Activated CD8-positive, alpha-beta T cell treated with anti-CD3 and anti-CD28 coated beads for 36 hours (primary cell): ENCODE measurements at regions not wholly inside any gene's neighbourhood (a gene's known extent, or its start where the extent isn't known, plus 50 kb on each side); places are given as distances from the start of the nearest gene placed in this dataset.

ENCODE experiments used
- ATAC-seq: fragments of 200-7000 bp; cut with Tn5 transposase; one replicate; pipeline ENCODE4 v1.10.0; 2021; ENCODE audit warnings: mild to moderate bottlenecking, moderate library complexity
- CTCF ChIA-PET: fragments of 350-600 bp; sonication (Branson Sonifier 250); formaldehyde crosslinking; loops from one replicate; lab custom pipeline; 2021; ENCODE audit warnings: antibody characterized with exemption; lab: Charles Lee
- POLR2A ChIA-PET: fragments of 350-600 bp; sonication (Branson Sonifier 250); formaldehyde crosslinking; loops from one replicate; lab custom pipeline; 2021; ENCODE audit warnings: antibody characterized with exemption; lab: Charles Lee
- DNase-seq: peaks from one replicate; pipeline ENCODE4 v3.0.0-alpha.2; 2020
- H3K27ac Mint-ChIP-seq: one replicate; pipeline ENCODE4 v1.8.0; 2021; ENCODE audit warnings: mild to moderate bottlenecking, mixed read lengths
- H3K27me3 Mint-ChIP-seq: one replicate; pipeline ENCODE4 v1.8.0; 2021; ENCODE audit warnings: mixed read lengths
- H3K36me3 Mint-ChIP-seq: one replicate; pipeline ENCODE4 v1.8.0; 2021; ENCODE audit warnings: low read depth, mixed read lengths
- H3K4me1 Mint-ChIP-seq: one replicate; pipeline ENCODE4 v1.8.0; 2021; ENCODE audit warnings: low read depth, mixed read lengths
- H3K4me3 Mint-ChIP-seq: one replicate; pipeline ENCODE4 v1.8.0; 2021; ENCODE audit warnings: mild to moderate bottlenecking, moderate library complexity, mixed read lengths
- H3K9me3 Mint-ChIP-seq: one replicate; pipeline ENCODE4 v1.8.0; 2021; ENCODE audit warnings: mixed read lengths
- CTCF ChIP-seq: fragments of 200-600 bp; IDR thresholded peaks from one replicate; pipeline ENCODE4 v1.8.0; 2022; ENCODE audit warnings: antibody characterized with exemption, mild to moderate bottlenecking
- intact Hi-C: fragments of 100-400 bp; cut with micrococcal nuclease; formaldehyde crosslinking; loops from one replicate; pipeline ENCODE4 v1.10.0; 2022

- H3K36me3 Mint-ChIP-seq, result no peaks in the 10 kb centered on the region
- ATAC-seq, result no peak
- no peak overlapping the region for H3K27ac Mint-ChIP-seq
- intact Hi-C loops, result no loop called here
- TF ChIP-seq CTCF, result no peak
- POLR2A ChIA-PET, result no interaction called here
- CTCF ChIA-PET, result no interaction called here
- no peaks in the 10 kb centered on the region for H3K9me3 Mint-ChIP-seq
- H3K27me3 Mint-ChIP-seq, result no peaks in the 10 kb centered on the region
- no peak for DNase-seq
- H3K4me1 Mint-ChIP-seq, result no peaks in the 10 kb centered on the region
- no peak overlapping the region for H3K4me3 Mint-ChIP-seq
Measured at GRCh38 chr7:51785876-51786275, 469.3 kb upstream of the COBL start.

DNA sequence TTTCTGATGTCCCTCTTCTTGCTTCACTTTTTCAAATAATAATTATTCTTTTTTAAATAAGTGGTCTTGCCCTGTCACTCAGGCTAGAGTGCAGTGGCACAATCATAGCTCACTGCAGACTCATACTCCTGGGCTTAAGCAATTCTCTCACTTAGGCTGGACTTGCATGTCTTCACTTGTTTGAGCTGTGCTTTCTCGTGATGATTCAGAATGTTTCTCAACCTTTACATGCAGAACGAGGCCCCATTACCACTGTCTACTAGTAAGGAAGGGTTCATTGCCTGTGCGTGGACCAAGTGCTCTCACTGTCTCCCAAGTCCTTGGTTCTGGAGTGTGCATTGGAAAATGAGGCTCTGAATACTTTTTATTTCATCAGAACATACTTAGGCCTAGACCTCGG is 468.6 kb upstream of the COBL start:
- Mint-ChIP-seq H3K4me1 (no peaks in the 10 kb centered on the region), H3K36me3 (no peaks in the 10 kb centered on the region), H3K9me3 (no peaks in the 10 kb centered on the region), H3K4me3 (no peak overlapping the region), H3K27ac (no peak overlapping the region), H3K27me3 (no peaks in the 10 kb centered on the region)
- CTCF ChIA-PET, result no interaction called here
- ATAC-seq, result no peak
- no peak for DNase-seq
- POLR2A ChIA-PET, result no interaction called here
- no peak for TF ChIP-seq CTCF
- intact Hi-C loops, result no loop called here

- Mint-ChIP-seq H3K36me3 (no peaks in the 10 kb centered on the region), H3K4me1 (no peaks in the 10 kb centered on the region), H3K27ac (no peak overlapping the region), H3K9me3 (peaks cover 2% of the 10 kb centered on the region), H3K4me3 (no peak overlapping the region), H3K27me3 (no peaks in the 10 kb centered on the region)
- no peak for DNase-seq
- intact Hi-C loops, result no loop called here
- no peak for TF ChIP-seq CTCF
- ChIA-PET POLR2A (no interaction called here), CTCF (no interaction called here)
- no peak for ATAC-seq
Measured at GRCh38 chr7:51783241-51783640, 466.6 kb upstream of the COBL start.

DNA sequence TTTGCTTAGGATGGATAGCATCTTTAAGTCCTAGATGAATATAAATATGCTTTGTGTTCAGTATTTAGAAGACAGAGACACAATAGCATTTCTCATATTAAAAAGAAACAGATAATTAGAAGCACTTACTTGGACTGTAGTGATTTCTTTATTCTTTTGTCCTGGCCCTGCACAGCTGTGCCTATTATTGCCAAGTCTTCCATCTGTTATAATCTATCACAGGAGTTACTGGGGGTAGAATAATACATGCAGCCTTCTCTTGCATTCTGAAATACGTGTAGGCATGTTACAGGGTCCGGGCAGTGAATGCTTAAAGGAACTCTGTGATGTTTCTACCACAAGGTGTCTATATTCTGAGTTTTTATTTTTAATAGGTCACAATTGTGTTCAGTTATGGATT is 461.5 kb upstream of the COBL start:
- intact Hi-C loops, result no loop called here
- ChIA-PET POLR2A (no interaction called here), CTCF (no interaction called here)
- ATAC-seq (no peak), DNase-seq (no peak)
- no peak for TF ChIP-seq CTCF
- Mint-ChIP-seq H3K4me1 (no peaks in the 10 kb centered on the region), H3K9me3 (peaks cover 2% of the 10 kb centered on the region), H3K36me3 (no peaks in the 10 kb centered on the region), H3K4me3 (no peak overlapping the region), H3K27me3 (no peaks in the 10 kb centered on the region), H3K27ac (no peak overlapping the region)

- no peaks in the 10 kb centered on the region for H3K36me3 Mint-ChIP-seq
- H3K4me1 Mint-ChIP-seq, result no peaks in the 10 kb centered on the region
- H3K27ac Mint-ChIP-seq, result no peak overlapping the region
- CTCF ChIA-PET, result no interaction called here
- no peak for TF ChIP-seq CTCF
- DNase-seq (no peak), ATAC-seq (no peak)
- no peak overlapping the region for H3K4me3 Mint-ChIP-seq
- no peaks in the 10 kb centered on the region for H3K27me3 Mint-ChIP-seq
- intact Hi-C loops, result no loop called here
- POLR2A ChIA-PET, result no interaction called here
- no peaks in the 10 kb centered on the region for H3K9me3 Mint-ChIP-seq
Measured at GRCh38 chr7:51774178-51774577, 457.6 kb upstream of the COBL start.
